CD4-positive, alpha-beta T cell treated with Interleukin-17A for 1 hour (primary cell): ENCODE measurements at regions not wholly inside any gene's neighbourhood (a gene's known extent, or its start where the extent isn't known, plus 50 kb on each side); places are given as distances from the start of the nearest gene placed in this dataset.

ENCODE experiments used
- DNase-seq: peaks from one replicate; pipeline ENCODE4 v3.0.0-alpha.2; 2020

GRCh38 chr15:62758126-62758951 is 284.2 kb upstream of the TPM1 start:
- DNase-seq, result no peak

DNA sequence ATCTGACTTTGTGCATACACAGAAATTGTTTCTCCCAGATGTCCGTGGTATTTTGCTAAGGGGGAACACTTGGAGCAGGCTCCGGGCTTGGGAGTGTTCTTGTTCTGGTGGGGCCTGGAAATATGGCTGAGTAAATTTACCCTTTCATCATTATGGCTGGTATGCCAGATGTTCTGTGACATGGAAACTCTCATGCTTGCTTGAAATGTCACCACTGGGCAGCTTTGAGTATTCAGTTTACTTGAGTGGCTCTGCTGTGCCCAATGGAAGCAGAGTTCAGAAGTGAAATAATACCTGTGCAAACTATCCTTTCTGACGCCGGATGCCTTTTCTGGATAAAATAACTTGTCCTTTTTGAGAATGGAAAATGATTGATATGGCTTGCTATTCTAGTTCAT is 283.6 kb upstream of the TPM1 start:
- DNase-seq, result no peak

- DNase-seq, result no peak
These were observed 282.0 kb upstream of the TPM1 start for GRCh38 chr15:62760538-62760937.

DNA sequence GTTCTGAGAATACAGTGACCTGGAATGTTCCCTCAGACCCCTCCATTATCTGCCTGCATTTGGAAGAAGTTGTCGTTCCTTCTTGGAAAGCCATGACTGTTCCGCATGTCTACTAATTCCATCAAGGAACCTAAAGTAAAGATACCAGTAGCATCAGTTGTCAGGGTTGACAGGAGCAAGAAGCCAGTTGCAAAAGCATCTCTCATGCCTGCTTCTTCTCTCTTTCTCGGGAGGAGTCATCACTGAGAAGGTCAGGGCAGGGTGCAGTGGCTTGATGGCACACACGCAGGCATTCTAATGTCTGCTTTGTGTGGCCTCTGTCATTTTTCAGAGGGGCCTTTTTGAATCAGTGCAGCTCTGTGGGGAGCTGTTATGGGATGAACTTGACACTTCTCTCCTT is 276.6 kb upstream of the TPM1 start:
- DNase-seq, result no peak

DNA sequence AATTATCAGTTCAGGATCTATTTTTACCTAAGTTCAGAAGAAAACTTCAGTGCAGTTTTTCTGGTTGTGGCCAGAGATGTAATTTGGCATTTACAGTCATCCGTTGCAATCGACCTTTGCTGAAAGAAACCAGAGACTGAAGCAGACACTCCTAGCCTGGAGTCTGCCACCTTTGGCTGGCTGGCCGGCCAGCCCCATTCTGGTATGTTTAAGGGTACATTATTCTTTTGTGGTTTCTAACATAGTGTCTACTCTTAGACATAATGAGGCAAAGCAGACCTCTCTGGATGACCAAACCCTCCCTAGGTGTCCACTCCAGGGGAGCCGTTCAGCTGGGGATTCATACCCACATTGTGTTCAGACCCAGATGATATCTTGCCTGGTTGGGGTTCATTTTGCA is 275.9 kb upstream of the TPM1 start:
- no peak for DNase-seq

GRCh38 chr15:62769604-62770003 is 272.9 kb upstream of the TPM1 start:
- no peak for DNase-seq

- no peak for DNase-seq
These were observed 272.4 kb upstream of the TPM1 start for GRCh38 chr15:62770111-62770660.

GRCh38 chr15:62770752-62771151 is 271.8 kb upstream of the TPM1 start:
- no peak for DNase-seq

DNA sequence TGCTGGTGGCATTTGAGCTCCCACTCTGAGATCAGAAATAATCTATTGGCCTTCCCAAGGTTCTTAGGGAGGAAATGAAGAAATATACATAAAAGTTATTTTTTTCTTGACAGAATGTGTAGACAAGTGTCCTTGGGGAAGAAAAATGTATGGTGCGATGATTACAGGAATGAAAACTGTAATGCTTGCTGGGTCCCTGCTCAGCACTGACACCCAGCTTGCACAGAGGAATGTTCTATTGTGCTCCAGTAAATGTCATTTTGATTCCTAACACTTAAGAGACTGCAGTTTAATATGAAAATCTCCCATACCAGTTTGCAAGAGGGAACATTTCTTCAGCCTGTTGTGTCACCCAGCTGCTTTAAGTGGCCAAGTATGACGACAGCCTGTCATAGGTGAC is 271.3 kb upstream of the TPM1 start:
- no peak for DNase-seq

GRCh38 chr15:62773369-62774165 is 269.0 kb upstream of the TPM1 start:
- DNase-seq, result no peak

GRCh38 chr15:62775932-62776331 is 266.6 kb upstream of the TPM1 start:
- DNase-seq, result no peak

GRCh38 chr15:62777671-62778070 is 264.9 kb upstream of the TPM1 start:
- no peak for DNase-seq

GRCh38 chr15:62779036-62779770 is 263.3 kb upstream of the TPM1 start:
- DNase-seq, result no peak

- DNase-seq, result no peak
These were observed 262.6 kb upstream of the TPM1 start for GRCh38 chr15:62779899-62780298.

DNA sequence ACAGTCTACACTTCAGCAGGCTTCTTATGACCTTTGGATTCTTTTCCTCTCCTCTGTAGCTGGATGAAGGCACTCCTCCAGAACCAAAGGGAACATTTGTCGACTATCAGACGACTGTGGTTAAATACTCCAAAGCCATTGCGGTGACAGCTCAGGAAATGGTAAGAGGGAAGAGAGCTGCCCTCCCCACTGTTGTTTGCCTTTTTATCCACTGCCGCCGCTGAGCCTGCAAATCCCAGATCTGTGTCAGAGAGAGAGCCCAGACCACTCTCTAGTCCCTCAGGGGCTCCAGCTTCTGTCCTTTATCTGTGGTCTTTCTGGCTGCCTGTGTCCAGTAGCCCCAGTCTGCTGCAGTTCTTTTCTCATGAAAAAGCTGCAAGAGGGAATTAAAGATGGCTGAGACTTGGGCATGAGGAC is 261.5 kb upstream of the TPM1 start:
- DNase-seq, result no peak

- peak; percentile 1 for DNase-seq
These were observed 260.3 kb upstream of the TPM1 start for GRCh38 chr15:62782071-62782841.

DNA sequence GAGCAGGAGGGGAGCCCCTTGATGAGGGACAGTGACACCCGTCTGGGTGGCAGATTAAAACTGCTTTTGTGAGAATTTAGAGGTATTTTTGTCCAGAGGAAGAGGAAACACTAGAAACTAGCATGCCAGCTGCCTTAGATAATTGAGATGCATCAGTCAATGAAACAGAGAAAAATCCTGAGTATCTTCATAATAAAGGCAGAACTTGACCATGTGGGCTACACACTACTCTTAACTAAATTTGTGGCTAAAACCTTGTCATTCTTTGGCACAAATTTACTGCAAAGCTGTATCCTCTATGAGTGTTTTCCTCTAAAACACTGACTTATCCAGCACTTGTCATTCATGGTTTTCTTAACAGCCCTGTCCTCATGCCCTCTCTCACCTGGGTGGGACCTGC is 259.7 kb upstream of the TPM1 start:
- no peak for DNase-seq

DNA sequence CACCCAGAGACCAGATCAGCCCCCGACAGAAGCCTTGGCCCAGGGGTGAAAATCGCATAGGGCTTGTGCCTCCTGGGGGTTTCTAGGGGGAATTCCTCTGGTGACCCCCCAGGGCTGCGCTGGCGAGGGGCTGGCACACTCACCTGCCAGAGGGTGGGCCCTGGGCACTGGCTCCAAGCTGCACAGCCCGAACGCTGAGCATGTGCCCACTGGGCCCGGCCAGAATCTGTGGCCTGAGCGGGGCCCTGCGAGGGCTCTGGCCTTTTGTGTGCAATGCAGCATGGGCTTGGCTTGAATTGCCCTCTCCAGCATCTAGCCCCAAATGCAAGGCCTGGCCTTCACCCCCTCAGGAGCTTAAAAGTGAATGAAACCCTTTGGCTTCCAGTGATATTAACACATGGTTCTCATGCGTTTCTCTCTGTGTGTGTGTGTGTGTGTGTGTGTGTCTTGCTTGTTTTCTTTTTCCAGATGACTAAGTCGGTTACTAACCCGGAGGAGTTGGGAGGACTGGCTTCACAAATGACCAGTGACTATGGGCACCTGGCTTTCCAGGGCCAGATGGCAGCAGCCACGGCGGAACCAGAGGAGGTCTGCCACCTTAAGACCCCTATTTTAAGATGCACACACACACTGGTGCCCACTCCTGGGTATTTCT is 259.1 kb upstream of the TPM1 start:
- no peak for DNase-seq

DNA sequence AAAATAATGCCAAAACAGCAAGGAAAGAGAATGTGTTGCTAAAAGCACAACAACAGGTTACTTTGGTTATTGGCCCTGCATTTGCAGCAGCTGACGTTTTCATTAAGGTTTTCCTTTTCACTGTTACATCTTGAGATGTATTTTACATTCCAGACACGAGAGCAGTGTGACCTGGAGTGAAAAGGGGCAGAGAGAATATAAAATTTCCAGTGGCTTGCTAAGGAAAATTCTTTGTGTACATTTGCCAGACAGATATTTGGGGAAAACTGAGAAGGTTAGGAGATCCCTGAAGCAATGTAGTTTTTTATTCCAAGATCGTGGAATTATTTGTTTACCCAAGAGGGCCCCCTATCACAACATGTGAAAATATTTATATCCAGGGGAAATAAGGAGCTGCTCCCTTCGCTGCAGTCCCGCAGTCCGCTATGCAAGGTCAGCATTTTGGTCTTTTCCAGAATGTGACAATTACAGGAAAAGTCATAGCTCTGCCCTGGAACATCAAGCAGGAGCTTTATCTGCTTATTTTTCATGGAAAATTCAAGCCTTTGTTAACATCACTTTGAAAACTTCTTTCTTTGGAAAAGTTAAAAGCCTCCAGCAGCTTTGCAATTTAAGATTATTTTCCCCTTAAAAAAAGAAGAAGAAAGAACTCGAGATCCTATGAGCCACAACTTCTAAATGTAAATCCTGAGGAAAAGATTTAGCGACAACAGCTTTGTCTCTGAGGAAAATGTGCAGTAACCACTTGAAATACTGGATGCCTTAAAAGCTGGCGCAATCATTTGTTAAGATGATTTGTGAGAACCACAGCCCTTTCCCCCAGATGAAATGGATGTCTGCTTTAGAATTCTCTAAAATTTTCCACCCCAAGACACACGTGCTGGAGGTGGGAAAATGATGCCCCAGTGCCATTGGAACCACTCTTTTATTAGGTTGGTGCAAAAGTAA is 256.4 kb upstream of the TPM1 start:
- DNase-seq, result no peak

GRCh38 chr15:62787401-62787800 is 255.1 kb upstream of the TPM1 start:
- no peak for DNase-seq

GRCh38 chr15:62788224-62788623 is 254.3 kb upstream of the TPM1 start:
- no peak for DNase-seq
